Loucy (cell line): ENCODE measurements at regions not wholly inside any gene's neighbourhood (a gene's known extent, or its start where the extent isn't known, plus 50 kb on each side); places are given as distances from the start of the nearest gene placed in this dataset.

Experiments
- H2AFZ ChIP-seq: fragments of 200-600 bp; sonication (generic); 2 replicates; pipeline ENCODE4 v1.6.0; 2016; ENCODE audit warnings: antibody characterized with exemption, mild to moderate bottlenecking, low read length, moderate library complexity
- H3F3A ChIP-seq: fragments of 200-600 bp; 2 replicates; pipeline ENCODE4 v1.6.0; 2016; ENCODE audit warnings: antibody characterized with exemption, low read depth, mild to moderate bottlenecking
- H3K27me3 ChIP-seq: fragments of 200-600 bp; sonication (generic); 2 replicates; pipeline ENCODE4 v1.6.1; 2014; ENCODE audit warnings: low read length, mild to moderate bottlenecking; ENCODE audit not compliant: insufficient read depth, poor library complexity, severe bottlenecking
- H3K36me3 ChIP-seq: fragments of 200-600 bp; sonication (generic); 2 replicates; pipeline ENCODE4 v1.6.1; 2016; ENCODE audit warnings: low read length; ENCODE audit not compliant: insufficient read depth
- H3K4me1 ChIP-seq: fragments of 200-600 bp; sonication (generic); 2 replicates; pipeline ENCODE4 v1.5.1; 2014; ENCODE audit warnings: low read length, mild to moderate bottlenecking; ENCODE audit not compliant: insufficient read depth, poor library complexity, severe bottlenecking
- H3K4me2 ChIP-seq: fragments of 200-600 bp; sonication (generic); 2 replicates; pipeline ENCODE4 v1.6.0; 2014; ENCODE audit warnings: antibody characterized with exemption, low read length, low read depth, mild to moderate bottlenecking; ENCODE audit not compliant: poor library complexity, severe bottlenecking
- H3K4me3 ChIP-seq: fragments of 200-600 bp; sonication (generic); 2 replicates; pipeline ENCODE4 v1.5.1; 2014; ENCODE audit warnings: low read length, mild to moderate bottlenecking, mixed read lengths; ENCODE audit not compliant: poor library complexity, severe bottlenecking
- H3K79me2 ChIP-seq: fragments of 200-600 bp; sonication (generic); 2 replicates; pipeline ENCODE4 v1.6.1; 2014; ENCODE audit warnings: low read length; ENCODE audit not compliant: insufficient read depth
- H3K9ac ChIP-seq: fragments of 200-600 bp; sonication (generic); 2 replicates; pipeline ENCODE4 v1.6.0; 2014; ENCODE audit warnings: mild to moderate bottlenecking, low read depth, low read length, moderate library complexity; ENCODE audit not compliant: poor library complexity, severe bottlenecking
- H3K9me2 ChIP-seq: fragments of 200-600 bp; sonication (generic); replicated peaks from 2 replicates; pipeline ENCODE4 v1.6.1; 2016; ENCODE audit warnings: low read depth, low read length, mixed read lengths
- H3K9me3 ChIP-seq: fragments of 200-600 bp; sonication (generic); 2 replicates; pipeline ENCODE4 v1.6.1; 2014; ENCODE audit warnings: mild to moderate bottlenecking, antibody characterized with exemption, low read length, low read depth; ENCODE audit not compliant: insufficient read depth
- H4K20me1 ChIP-seq: fragments of 200-600 bp; sonication (generic); 2 replicates; pipeline ENCODE4 v1.6.0; 2014; ENCODE audit warnings: antibody characterized with exemption, low read length, mild to moderate bottlenecking; ENCODE audit not compliant: insufficient read depth, poor library complexity, severe bottlenecking
- EZH2phosphoT487 ChIP-seq: fragments of 200-600 bp; IDR thresholded peaks from 2 replicates; pipeline ENCODE4 v1.6.1; 2018; ENCODE audit warnings: antibody characterized with exemption, mild to moderate bottlenecking, moderate library complexity, borderline replicate concordance
- TF ChIP-seq, protein P1 (sequence below): fragments of 200-600 bp; sonication (generic); conservative IDR thresholded peaks from 2 replicates; pipeline ENCODE4 v1.5.1; 2014; ENCODE audit warnings: mild to moderate bottlenecking, antibody characterized with exemption, low read length

- no peaks in the 10 kb centered on the region for H3K36me3 ChIP-seq
These were observed 118.9 kb downstream of the TMEM170B start for GRCh38 chr6:11656491-11656890.

DNA sequence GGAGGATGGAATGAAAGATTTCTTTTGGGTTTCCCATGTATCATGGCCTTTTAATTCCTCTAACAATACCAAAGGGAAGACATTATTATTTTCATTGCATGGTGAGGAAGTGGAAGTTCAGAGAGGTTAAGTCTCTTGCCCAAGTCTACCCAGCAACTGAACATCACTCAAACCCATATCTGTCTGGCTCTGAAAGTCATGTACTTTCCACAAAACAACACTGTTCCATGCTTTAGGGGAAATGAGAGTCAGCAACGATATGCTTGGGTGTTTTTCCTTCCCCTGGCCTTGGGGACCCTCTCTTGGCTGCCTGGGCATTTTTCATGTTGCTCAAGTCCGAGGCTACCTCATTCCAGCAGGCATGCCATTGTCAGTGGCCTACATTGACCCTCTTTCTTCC, 118.8 kb downstream of the ADTRP start:
- Histone ChIP-seq H3K4me2 (no peak overlapping the region), H3K9me2 (no peaks in the 10 kb centered on the region), H3K4me3 (no peak overlapping the region), H3F3A (no peaks in the 10 kb centered on the region), H2AFZ (no peak overlapping the region), H3K9me3 (no peaks in the 10 kb centered on the region), H3K27me3 (no peaks in the 10 kb centered on the region), H3K4me1 (peaks cover 4% of the 10 kb centered on the region), H3K9ac (no peak overlapping the region), H3K79me2 (no peaks in the 10 kb centered on the region), H4K20me1 (no peaks in the 10 kb centered on the region), H3K36me3 (no peaks in the 10 kb centered on the region)
- TF ChIP-seq EZH2phosphoT487 = no peak
- TF ChIP-seq, protein P1, sequence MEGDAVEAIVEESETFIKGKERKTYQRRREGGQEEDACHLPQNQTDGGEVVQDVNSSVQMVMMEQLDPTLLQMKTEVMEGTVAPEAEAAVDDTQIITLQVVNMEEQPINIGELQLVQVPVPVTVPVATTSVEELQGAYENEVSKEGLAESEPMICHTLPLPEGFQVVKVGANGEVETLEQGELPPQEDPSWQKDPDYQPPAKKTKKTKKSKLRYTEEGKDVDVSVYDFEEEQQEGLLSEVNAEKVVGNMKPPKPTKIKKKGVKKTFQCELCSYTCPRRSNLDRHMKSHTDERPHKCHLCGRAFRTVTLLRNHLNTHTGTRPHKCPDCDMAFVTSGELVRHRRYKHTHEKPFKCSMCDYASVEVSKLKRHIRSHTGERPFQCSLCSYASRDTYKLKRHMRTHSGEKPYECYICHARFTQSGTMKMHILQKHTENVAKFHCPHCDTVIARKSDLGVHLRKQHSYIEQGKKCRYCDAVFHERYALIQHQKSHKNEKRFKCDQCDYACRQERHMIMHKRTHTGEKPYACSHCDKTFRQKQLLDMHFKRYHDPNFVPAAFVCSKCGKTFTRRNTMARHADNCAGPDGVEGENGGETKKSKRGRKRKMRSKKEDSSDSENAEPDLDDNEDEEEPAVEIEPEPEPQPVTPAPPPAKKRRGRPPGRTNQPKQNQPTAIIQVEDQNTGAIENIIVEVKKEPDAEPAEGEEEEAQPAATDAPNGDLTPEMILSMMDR = no peak

More at GRCh38 chr6:11656491-11656890, 118.9 kb downstream of the TMEM170B start:
- Histone ChIP-seq H3K9me2 (no peaks in the 10 kb centered on the region), H3K9me3 (no peaks in the 10 kb centered on the region), H3K27me3 (no peaks in the 10 kb centered on the region), H3K79me2 (no peaks in the 10 kb centered on the region), H3K9ac (no peak overlapping the region), H3K4me3 (no peak overlapping the region), H3F3A (no peaks in the 10 kb centered on the region), H3K4me2 (no peak overlapping the region), H4K20me1 (no peaks in the 10 kb centered on the region), H2AFZ (no peak overlapping the region; the same call in 1 of the 2 replicates), H3K4me1 (peaks cover 9% of the 10 kb centered on the region)
- TF ChIP-seq, protein P1 = no peak
- TF ChIP-seq EZH2phosphoT487 = no peak

- TF ChIP-seq EZH2phosphoT487 = no peak
- TF ChIP-seq, protein P1 = no peak
- H2AFZ ChIP-seq = no peak overlapping the region
- H3K4me2 ChIP-seq = no peak overlapping the region
- no peaks in the 10 kb centered on the region for H3K4me1 ChIP-seq
- no peak overlapping the region for H3K9ac ChIP-seq
- no peaks in the 10 kb centered on the region for H3K9me2 ChIP-seq
- no peaks in the 10 kb centered on the region for H3K79me2 ChIP-seq
- H3F3A ChIP-seq = no peaks in the 10 kb centered on the region
- H3K9me3 ChIP-seq = no peaks in the 10 kb centered on the region
- H3K27me3 ChIP-seq = no peaks in the 10 kb centered on the region
- no peaks in the 10 kb centered on the region for H4K20me1 ChIP-seq
- H3K4me3 ChIP-seq = no peak overlapping the region
- no peaks in the 10 kb centered on the region for H3K36me3 ChIP-seq
These were observed 116.3 kb downstream of the ADTRP start for GRCh38 chr6:11662323-11662722.
